SK-N-SH treated with all-trans-retinoic acid at 6 μM for 48 hours (cell line): ENCODE measurements at regions not wholly inside any gene's neighbourhood (a gene's known extent, or its start where the extent isn't known, plus 50 kb on each side); places are given as distances from the start of the nearest gene placed in this dataset.

Source experiments
- ATAC-seq: fragments of 200-7000 bp; cut with Tn5 transposase; 3 replicates; pipeline ENCODE4 v1.9.1; 2020; ENCODE audit warnings: mild to moderate bottlenecking, moderate library complexity
- ARNTL ChIP-seq: fragments of 450-650 bp; formaldehyde crosslinking; IDR thresholded peaks from 2 replicates; pipeline ENCODE4 v1.5.0; 2020; ENCODE audit warnings: low read depth, mild to moderate bottlenecking, moderate library complexity, borderline replicate concordance
- BACH2 ChIP-seq: fragments of 250-450 bp; sonication (Bioruptor Pico); IDR thresholded peaks from 2 replicates; pipeline ENCODE4 v1.9.0; 2021; ENCODE audit warnings: mild to moderate bottlenecking, borderline replicate concordance
- CSDC2 ChIP-seq: fragments of 250-450 bp; sonication (Bioruptor Pico); IDR thresholded peaks from 2 replicates; pipeline ENCODE4 v1.5.0; 2020; ENCODE audit warnings: mild to moderate bottlenecking, moderate library complexity
- ESRRG ChIP-seq: fragments of 250-450 bp; sonication (Bioruptor Pico); IDR thresholded peaks from 2 replicates; pipeline ENCODE4 v1.6.1; 2021; ENCODE audit warnings: mild to moderate bottlenecking
- ISL1 ChIP-seq: fragments of 250-450 bp; sonication (Bioruptor Pico); IDR thresholded peaks from 2 replicates; pipeline ENCODE4 v2.1.2; 2022; ENCODE audit warnings: mild to moderate bottlenecking, moderate library complexity
- PPARA ChIP-seq: fragments of 250-450 bp; sonication (Bioruptor Pico); IDR thresholded peaks from 2 replicates; pipeline ENCODE4 v1.5.0; 2020; ENCODE audit warnings: mild to moderate bottlenecking, borderline replicate concordance
- RARB ChIP-seq: fragments of 250-450 bp; sonication (Bioruptor Pico); IDR thresholded peaks from 2 replicates; pipeline ENCODE4 v1.8.0; 2021; ENCODE audit warnings: mild to moderate bottlenecking, moderate library complexity
- SNAI2 ChIP-seq: fragments of 250-450 bp; sonication (Bioruptor Pico); IDR thresholded peaks from 2 replicates; pipeline ENCODE4 v1.5.0; 2020; ENCODE audit warnings: mild to moderate bottlenecking, moderate library complexity
- TCF4 ChIP-seq: fragments of 250-450 bp; sonication (Bioruptor Pico); IDR thresholded peaks from 2 replicates; pipeline ENCODE4 v1.8.0; 2021; ENCODE audit warnings: mild to moderate bottlenecking, moderate library complexity, borderline replicate concordance
- TOX ChIP-seq: fragments of 250-450 bp; sonication (Bioruptor Pico); IDR thresholded peaks from 2 replicates; pipeline ENCODE4 v1.8.0; 2021; ENCODE audit warnings: mild to moderate bottlenecking, moderate library complexity, borderline replicate concordance
- ZC3H10 ChIP-seq: fragments of 250-450 bp; sonication (Bioruptor Pico); IDR thresholded peaks from 2 replicates; pipeline ENCODE4 v1.5.1; 2021; ENCODE audit warnings: mild to moderate bottlenecking, moderate library complexity
- ZFP3 ChIP-seq: fragments of 250-450 bp; sonication (Bioruptor Pico); IDR thresholded peaks from 2 replicates; pipeline ENCODE4 v1.5.0; 2020; ENCODE audit warnings: mild to moderate bottlenecking, moderate library complexity
- ZFP30 ChIP-seq: fragments of 450-650 bp; formaldehyde crosslinking; IDR thresholded peaks from 2 replicates; pipeline ENCODE4 v1.5.0; 2022; ENCODE audit warnings: mild to moderate bottlenecking, moderate library complexity
- ZNF565 ChIP-seq: fragments of 450-650 bp; formaldehyde crosslinking; conservative IDR thresholded peaks from 2 replicates; pipeline ENCODE4 v1.5.0; 2020; ENCODE audit warnings: low read depth, mild to moderate bottlenecking, moderate library complexity
- ZNF70 ChIP-seq: fragments of 450-650 bp; formaldehyde crosslinking; IDR thresholded peaks from 2 replicates; pipeline ENCODE4 v1.5.0; 2020; ENCODE audit warnings: mild to moderate bottlenecking, moderate library complexity
- ZNF8 ChIP-seq: fragments of 450-650 bp; formaldehyde crosslinking; IDR thresholded peaks from 2 replicates; pipeline ENCODE4 v1.5.0; 2020; ENCODE audit warnings: mild to moderate bottlenecking, moderate library complexity
- TF ChIP-seq, protein P1 (sequence below): fragments of 250-450 bp; sonication (Bioruptor Pico); IDR thresholded peaks from 2 replicates; pipeline ENCODE4 v1.5.1; 2020; ENCODE audit warnings: low read depth, mild to moderate bottlenecking, moderate library complexity
- TF ChIP-seq, protein P2 (sequence below): fragments of 250-450 bp; sonication (Bioruptor Pico); IDR thresholded peaks from 2 replicates; pipeline ENCODE4 v1.5.0; 2020; ENCODE audit warnings: mild to moderate bottlenecking, moderate library complexity
- TF ChIP-seq, protein P3 (sequence below): fragments of 250-450 bp; sonication (Bioruptor Pico); IDR thresholded peaks from 2 replicates; pipeline ENCODE4 v1.5.1; 2021; ENCODE audit warnings: mild to moderate bottlenecking, moderate library complexity
- TF ChIP-seq, protein P4 (sequence below): fragments of 250-450 bp; sonication (Bioruptor Pico); IDR thresholded peaks from 2 replicates; pipeline ENCODE4 v1.8.0; 2020; ENCODE audit warnings: mild to moderate bottlenecking, moderate library complexity, borderline replicate concordance
- TF ChIP-seq, protein P5 (sequence below): fragments of 250-450 bp; sonication (Bioruptor Pico); IDR thresholded peaks from 2 replicates; pipeline ENCODE4 v1.8.0; 2021; ENCODE audit warnings: low read depth, mild to moderate bottlenecking, moderate library complexity, borderline replicate concordance

DNA sequence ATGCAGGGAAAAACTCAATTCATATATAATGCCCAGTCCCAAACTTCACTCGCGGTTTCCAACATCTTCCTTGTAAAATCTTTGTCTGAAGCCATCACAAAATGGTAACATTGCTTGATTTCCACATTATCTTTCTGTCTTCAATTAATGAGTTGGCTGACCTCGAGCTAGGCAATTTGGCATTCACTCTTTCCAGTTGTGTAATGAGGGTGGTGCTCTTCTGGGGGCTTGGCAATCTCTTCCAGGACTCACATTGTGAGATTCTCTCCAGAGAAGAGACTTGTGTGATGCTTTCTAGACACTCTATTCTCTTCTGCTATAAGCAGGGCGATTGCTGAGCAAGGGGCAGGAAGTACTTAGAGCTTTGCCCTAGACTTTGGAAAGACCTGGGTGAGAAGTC, 179.5 kb downstream of the JCAD start:
- no peak for ATAC-seq

DNA sequence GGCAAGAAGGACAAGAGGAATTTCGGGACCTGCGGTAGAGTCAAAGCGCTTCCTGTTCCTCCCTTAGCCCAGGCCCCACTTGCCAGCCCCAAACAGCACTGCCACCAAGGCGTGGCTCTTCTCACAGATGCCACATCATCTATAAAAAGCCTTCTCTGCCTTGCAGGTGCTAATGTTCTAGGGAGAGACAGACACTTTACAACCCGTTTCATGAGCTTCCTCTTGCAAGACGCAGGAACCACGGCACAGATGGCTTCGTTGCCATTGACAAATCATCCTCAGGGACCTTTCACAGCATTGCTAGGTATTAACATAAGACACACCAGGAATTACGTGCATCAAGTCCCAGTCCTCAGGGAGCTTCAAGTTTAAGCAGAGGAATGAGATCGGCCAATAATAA, 180.9 kb downstream of the JCAD start:
- ATAC-seq: no peak
- no peak for TF ChIP-seq TCF4 (CRISPR knock-in tag)
- TF ChIP-seq ARNTL (CRISPR knock-in tag): no peak
- no peak for TF ChIP-seq ZNF565 (CRISPR knock-in tag)
- TF ChIP-seq, protein P1, sequence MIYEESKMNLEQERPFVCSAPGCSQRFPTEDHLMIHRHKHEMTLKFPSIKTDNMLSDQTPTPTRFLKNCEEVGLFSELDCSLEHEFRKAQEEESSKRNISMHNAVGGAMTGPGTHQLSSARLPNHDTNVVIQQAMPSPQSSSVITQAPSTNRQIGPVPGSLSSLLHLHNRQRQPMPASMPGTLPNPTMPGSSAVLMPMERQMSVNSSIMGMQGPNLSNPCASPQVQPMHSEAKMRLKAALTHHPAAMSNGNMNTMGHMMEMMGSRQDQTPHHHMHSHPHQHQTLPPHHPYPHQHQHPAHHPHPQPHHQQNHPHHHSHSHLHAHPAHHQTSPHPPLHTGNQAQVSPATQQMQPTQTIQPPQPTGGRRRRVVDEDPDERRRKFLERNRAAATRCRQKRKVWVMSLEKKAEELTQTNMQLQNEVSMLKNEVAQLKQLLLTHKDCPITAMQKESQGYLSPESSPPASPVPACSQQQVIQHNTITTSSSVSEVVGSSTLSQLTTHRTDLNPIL (CRISPR knock-in tag): no peak
- TF ChIP-seq ISL1 (CRISPR knock-in tag): no peak
- no peak for TF ChIP-seq ZFP3 (CRISPR knock-in tag)
- TF ChIP-seq CSDC2 (CRISPR knock-in tag): no peak
- no peak for TF ChIP-seq BACH2
- no peak for TF ChIP-seq ZC3H10 (CRISPR knock-in tag)
- TF ChIP-seq ESRRG (CRISPR knock-in tag): no peak
- no peak for TF ChIP-seq TOX
- TF ChIP-seq ZFP30 (CRISPR knock-in tag): no peak
- TF ChIP-seq, protein P2, sequence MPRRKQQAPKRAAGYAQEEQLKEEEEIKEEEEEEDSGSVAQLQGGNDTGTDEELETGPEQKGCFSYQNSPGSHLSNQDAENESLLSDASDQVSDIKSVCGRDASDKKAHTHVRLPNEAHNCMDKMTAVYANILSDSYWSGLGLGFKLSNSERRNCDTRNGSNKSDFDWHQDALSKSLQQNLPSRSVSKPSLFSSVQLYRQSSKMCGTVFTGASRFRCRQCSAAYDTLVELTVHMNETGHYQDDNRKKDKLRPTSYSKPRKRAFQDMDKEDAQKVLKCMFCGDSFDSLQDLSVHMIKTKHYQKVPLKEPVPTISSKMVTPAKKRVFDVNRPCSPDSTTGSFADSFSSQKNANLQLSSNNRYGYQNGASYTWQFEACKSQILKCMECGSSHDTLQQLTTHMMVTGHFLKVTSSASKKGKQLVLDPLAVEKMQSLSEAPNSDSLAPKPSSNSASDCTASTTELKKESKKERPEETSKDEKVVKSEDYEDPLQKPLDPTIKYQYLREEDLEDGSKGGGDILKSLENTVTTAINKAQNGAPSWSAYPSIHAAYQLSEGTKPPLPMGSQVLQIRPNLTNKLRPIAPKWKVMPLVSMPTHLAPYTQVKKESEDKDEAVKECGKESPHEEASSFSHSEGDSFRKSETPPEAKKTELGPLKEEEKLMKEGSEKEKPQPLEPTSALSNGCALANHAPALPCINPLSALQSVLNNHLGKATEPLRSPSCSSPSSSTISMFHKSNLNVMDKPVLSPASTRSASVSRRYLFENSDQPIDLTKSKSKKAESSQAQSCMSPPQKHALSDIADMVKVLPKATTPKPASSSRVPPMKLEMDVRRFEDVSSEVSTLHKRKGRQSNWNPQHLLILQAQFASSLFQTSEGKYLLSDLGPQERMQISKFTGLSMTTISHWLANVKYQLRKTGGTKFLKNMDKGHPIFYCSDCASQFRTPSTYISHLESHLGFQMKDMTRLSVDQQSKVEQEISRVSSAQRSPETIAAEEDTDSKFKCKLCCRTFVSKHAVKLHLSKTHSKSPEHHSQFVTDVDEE: no peak
- TF ChIP-seq, protein P3, sequence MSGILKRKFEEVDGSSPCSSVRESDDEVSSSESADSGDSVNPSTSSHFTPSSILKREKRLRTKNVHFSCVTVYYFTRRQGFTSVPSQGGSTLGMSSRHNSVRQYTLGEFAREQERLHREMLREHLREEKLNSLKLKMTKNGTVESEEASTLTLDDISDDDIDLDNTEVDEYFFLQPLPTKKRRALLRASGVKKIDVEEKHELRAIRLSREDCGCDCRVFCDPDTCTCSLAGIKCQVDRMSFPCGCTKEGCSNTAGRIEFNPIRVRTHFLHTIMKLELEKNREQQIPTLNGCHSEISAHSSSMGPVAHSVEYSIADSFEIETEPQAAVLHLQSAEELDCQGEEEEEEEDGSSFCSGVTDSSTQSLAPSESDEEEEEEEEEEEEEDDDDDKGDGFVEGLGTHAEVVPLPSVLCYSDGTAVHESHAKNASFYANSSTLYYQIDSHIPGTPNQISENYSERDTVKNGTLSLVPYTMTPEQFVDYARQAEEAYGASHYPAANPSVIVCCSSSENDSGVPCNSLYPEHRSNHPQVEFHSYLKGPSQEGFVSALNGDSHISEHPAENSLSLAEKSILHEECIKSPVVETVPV (CRISPR knock-in tag): no peak
- no peak for TF ChIP-seq ZNF8 (CRISPR knock-in tag)
- TF ChIP-seq, protein P4, sequence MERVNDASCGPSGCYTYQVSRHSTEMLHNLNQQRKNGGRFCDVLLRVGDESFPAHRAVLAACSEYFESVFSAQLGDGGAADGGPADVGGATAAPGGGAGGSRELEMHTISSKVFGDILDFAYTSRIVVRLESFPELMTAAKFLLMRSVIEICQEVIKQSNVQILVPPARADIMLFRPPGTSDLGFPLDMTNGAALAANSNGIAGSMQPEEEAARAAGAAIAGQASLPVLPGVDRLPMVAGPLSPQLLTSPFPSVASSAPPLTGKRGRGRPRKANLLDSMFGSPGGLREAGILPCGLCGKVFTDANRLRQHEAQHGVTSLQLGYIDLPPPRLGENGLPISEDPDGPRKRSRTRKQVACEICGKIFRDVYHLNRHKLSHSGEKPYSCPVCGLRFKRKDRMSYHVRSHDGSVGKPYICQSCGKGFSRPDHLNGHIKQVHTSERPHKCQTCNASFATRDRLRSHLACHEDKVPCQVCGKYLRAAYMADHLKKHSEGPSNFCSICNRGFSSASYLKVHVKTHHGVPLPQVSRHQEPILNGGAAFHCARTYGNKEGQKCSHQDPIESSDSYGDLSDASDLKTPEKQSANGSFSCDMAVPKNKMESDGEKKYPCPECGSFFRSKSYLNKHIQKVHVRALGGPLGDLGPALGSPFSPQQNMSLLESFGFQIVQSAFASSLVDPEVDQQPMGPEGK: no peak
- TF ChIP-seq, protein P5, sequence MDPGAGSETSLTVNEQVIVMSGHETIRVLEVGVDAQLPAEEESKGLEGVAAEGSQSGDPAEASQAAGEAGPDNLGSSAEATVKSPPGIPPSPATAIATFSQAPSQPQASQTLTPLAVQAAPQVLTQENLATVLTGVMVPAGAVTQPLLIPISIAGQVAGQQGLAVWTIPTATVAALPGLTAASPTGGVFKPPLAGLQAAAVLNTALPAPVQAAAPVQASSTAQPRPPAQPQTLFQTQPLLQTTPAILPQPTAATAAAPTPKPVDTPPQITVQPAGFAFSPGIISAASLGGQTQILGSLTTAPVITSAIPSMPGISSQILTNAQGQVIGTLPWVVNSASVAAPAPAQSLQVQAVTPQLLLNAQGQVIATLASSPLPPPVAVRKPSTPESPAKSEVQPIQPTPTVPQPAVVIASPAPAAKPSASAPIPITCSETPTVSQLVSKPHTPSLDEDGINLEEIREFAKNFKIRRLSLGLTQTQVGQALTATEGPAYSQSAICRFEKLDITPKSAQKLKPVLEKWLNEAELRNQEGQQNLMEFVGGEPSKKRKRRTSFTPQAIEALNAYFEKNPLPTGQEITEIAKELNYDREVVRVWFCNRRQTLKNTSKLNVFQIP (CRISPR knock-in tag): no peak

More for the DNA sequence above, 179.5 kb downstream of the JCAD start:
- no peak for TF ChIP-seq ZNF70 (CRISPR knock-in tag)
- TF ChIP-seq ZNF8 (CRISPR knock-in tag): no peak
- no peak for TF ChIP-seq PPARA (CRISPR knock-in tag)
- no peak for TF ChIP-seq TCF4 (CRISPR knock-in tag)
- TF ChIP-seq, protein P1 (CRISPR knock-in tag): no peak
- no peak for TF ChIP-seq RARB (CRISPR knock-in tag)
- no peak for TF ChIP-seq SNAI2 (CRISPR knock-in tag)
